HG02852 (cell line): ENCODE measurements at regions not wholly inside any gene's neighbourhood (a gene's known extent, or its start where the extent isn't known, plus 50 kb on each side); places are given as distances from the start of the nearest gene placed in this dataset.
"Not testable (repeated sequence)": the region's sequence is repeated elsewhere in the genome, so short reads cannot be mapped to it uniquely, and the experiment has no call there.

Experiments used
- ATAC-seq: cut with Tn5 transposase; IDR thresholded peaks from one replicate; pipeline ENCODE4 v1.9.1; 2021; ENCODE audit warnings: mild to moderate bottlenecking, moderate library complexity; ENCODE audit not compliant: unreplicated experiment

GRCh38 chr1:185442050-185442449 lies 125.0 kb upstream of the IVNS1ABP start:
- ATAC-seq, result no peak

- ATAC-seq, result no peak
These were observed 124.6 kb upstream of the IVNS1ABP start for GRCh38 chr1:185441605-185442004.

GRCh38 chr1:185440877-185441276 lies 123.8 kb upstream of the IVNS1ABP start:
- no peak for ATAC-seq

- peak; percentile 85 for ATAC-seq
These were observed 122.8 kb upstream of the IVNS1ABP start for GRCh38 chr1:185439727-185440415.

- ATAC-seq, result no peak
These were observed 121.9 kb upstream of the IVNS1ABP start for GRCh38 chr1:185438936-185439335.

- no peak for ATAC-seq
These were observed 118.8 kb upstream of the IVNS1ABP start for GRCh38 chr1:185435696-185436379.

GRCh38 chr1:185434721-185435120 lies 117.7 kb upstream of the IVNS1ABP start:
- no peak for ATAC-seq

GRCh38 chr1:185433667-185434066 lies 116.6 kb upstream of the IVNS1ABP start:
- no peak for ATAC-seq

GRCh38 chr1:185432948-185433347 lies 115.9 kb upstream of the IVNS1ABP start:
- ATAC-seq, result no peak

- ATAC-seq, result no peak
These were observed 114.6 kb upstream of the IVNS1ABP start for GRCh38 chr1:185431612-185432011.

GRCh38 chr1:185429668-185430067 lies 112.6 kb upstream of the IVNS1ABP start:
- not testable (repeated sequence) for ATAC-seq

- ATAC-seq, result no peak
These were observed 110.7 kb upstream of the IVNS1ABP start for GRCh38 chr1:185427776-185428175.

GRCh38 chr1:185427264-185427663 lies 110.2 kb upstream of the IVNS1ABP start:
- no peak for ATAC-seq

GRCh38 chr1:185426848-185427247 lies 109.8 kb upstream of the IVNS1ABP start:
- no peak for ATAC-seq

- ATAC-seq, result no peak
These were observed 108.1 kb upstream of the IVNS1ABP start for GRCh38 chr1:185425163-185425562.

GRCh38 chr1:185421485-185422107 lies 104.6 kb upstream of the IVNS1ABP start:
- ATAC-seq, result no peak

GRCh38 chr1:185420588-185421081 lies 103.6 kb upstream of the IVNS1ABP start:
- ATAC-seq, result no peak

GRCh38 chr1:185419718-185420117 lies 102.7 kb upstream of the IVNS1ABP start:
- ATAC-seq, result no peak

- ATAC-seq, result no peak
These were observed 101.4 kb upstream of the IVNS1ABP start for GRCh38 chr1:185418472-185418871.

GRCh38 chr1:185412385-185413087 lies 95.5 kb upstream of the IVNS1ABP start:
- peak; percentile 42 for ATAC-seq
